OCI-LY3 (cell line): ENCODE measurements at regions not wholly inside any gene's neighbourhood (a gene's known extent, or its start where the extent isn't known, plus 50 kb on each side); places are given as distances from the start of the nearest gene placed in this dataset.
"Not testable (repeated sequence)": the region's sequence is repeated elsewhere in the genome, so short reads cannot be mapped to it uniquely, and the experiment has no call there.

Experiments
- CTCF ChIP-seq: fragments of 200-600, 300-600 bp; sonication (generic); IDR thresholded peaks from 2 replicates; pipeline ENCODE4 v1.5.1; 2014; ENCODE audit warnings: antibody characterized with exemption, low read length, low read depth
- EZH2phosphoT487 ChIP-seq: fragments of 200-600 bp; shearing (Covaris generic); IDR thresholded peaks from 2 replicates; pipeline ENCODE4 v1.6.1; 2018; ENCODE audit warnings: antibody characterized with exemption, mixed run types, low read depth

GRCh38 chr2:113330060-113330767 is 51.5 kb upstream of the PAX8 start:
- not testable (repeated sequence) for TF ChIP-seq CTCF, EZH2phosphoT487
